Activated CD4-positive, alpha-beta T cell treated with anti-CD3 and anti-CD28 coated beads, Interleukin-10, Interleukin-2, amounts not matched to agents 100 ng/mL and 50 ng/mL, durations not matched to agents 16 hours and 8 hours (primary cell): ENCODE measurements at regions not wholly inside any gene's neighbourhood (a gene's known extent, or its start where the extent isn't known, plus 50 kb on each side); places are given as distances from the start of the nearest gene placed in this dataset.

Experiments used
- DNase-seq: peaks from one replicate; pipeline ENCODE4 v3.0.0-alpha.2; 2020

DNA sequence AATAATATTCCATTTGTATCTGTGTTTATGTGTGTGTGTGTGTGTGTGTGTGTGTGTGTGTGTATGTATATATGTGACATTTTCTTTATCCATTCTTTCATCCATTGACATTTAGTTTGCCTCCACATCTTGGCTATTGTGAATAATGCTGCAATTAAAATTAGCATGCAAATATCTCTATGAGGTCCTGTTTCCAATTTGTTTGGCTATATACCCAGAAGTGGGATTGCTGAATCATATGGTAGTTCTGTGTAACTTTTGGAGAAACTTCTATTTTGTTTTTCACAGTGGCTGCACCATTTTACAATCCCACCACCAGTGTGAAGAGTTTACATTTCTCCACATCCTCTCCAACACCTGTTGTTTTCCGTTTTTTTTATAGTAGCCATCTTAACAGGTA is 53.1 kb downstream of the CH25H start:
- no peak for DNase-seq

DNA sequence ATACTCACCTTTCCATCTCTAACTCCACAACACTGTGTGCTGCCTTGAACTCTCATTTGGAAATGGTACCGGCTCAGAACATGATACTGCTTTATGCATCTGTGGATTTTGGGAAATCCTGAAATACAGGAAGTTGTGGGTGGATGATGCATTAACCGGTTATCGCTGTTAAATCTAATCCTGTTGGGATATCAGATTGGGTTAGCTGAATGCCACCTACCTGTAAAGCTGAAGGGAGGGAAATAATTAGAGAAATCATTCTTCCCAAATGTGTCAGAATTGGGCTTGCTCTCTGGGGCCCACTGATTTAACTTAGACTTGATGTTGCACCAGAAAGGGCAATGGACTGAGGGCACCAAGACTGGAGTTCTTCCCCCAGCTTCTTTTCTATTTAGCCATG is 54.0 kb downstream of the CH25H start:
- DNase-seq, result no peak

DNA sequence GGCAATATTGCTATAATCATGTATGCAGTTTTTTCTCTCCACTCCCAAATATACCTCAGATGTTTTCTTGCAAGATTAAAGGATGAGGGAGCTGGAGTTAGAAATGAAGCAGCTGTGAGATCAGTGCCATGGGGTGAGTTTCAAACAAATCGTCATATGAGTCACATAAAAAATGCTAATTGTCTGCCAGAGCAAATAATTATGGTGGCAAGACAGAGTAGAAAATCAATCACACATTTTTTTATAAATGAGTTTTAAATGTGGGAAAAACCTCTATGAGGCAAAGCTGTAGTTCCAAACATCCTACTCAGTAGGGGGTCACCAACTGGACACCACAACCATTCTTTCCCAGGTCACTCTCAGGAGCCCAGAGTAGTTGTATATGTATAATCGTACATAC is 55.3 kb downstream of the CH25H start:
- no peak for DNase-seq

DNA sequence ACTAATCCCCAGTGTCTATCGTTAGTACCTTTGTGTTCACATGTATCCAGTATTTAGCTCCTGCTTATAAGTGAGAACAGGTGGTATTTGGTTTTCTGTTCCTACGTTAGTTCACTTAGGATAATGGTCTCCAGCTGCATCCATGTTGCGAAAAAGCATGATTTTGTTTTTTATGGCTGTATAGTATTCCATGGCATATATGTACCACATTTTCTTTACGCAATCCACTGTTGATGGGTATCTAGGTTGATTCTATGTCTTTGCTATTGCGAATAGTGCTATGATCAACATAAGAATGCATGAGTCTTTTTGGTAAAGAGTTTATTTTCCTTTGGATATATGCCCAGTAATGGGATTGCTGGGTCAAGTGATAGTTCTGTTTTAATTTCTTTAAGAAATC is 59.1 kb downstream of the CH25H start:
- DNase-seq, result no peak

DNA sequence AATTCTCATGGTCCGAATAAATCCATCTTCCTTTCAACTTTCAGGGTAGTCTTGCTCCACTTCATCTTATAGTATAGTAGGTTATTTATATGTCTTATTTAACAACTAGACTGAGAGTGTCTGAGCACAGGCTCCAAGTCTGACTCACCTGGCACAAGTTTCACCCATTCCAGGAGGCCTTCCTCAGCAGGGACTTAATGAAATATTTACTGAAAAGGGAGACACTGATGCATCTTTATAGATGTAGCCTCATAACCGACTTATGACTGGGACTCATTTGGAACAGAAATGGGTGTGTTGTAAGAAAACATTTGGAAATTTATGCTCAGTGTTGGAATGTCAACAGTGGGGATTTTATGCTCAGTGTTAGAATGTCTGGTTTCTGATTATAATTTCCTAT is 59.9 kb downstream of the CH25H start:
- DNase-seq, result no peak

DNA sequence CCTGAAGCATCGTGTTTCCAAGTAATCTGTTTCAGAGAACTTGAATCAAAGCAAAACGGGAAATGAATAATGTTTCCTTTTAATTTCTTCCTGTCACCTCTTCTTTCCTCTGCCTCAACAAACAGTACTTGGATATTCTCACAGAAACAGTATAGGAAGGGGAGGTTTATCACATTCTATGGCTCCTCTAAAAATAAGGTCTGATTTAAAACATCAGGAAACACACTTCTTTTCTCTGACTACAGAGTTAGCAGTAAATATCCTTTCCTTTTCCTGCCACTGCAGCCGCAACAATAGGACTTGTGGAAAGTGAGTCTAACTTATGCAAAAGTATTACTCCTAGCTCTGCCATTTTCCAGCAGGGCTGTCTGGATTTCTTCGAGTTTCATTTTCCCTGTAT is 62.3 kb downstream of the CH25H start:
- no peak for DNase-seq

DNA sequence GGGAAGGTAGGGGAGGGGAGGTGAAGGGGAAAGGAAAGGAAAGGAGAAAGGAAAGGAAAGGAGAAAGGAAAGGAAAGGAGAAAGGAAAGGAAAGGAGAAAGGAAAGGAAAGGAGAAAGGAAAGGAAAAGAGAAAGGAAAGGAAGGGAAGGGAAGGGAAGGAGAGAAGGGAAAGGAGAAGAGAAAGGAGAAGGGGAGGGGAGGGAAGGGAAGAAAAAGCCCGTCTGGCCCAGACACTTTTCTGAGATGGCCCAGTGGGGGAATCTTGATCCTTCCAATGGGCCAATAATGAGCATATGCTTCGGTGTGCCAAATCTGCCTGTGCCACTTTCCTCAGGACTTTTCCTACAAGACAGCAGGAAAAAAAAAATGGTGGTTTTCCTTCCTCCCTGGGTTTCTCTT is 64.5 kb downstream of the CH25H start:
- DNase-seq, result no peak

DNA sequence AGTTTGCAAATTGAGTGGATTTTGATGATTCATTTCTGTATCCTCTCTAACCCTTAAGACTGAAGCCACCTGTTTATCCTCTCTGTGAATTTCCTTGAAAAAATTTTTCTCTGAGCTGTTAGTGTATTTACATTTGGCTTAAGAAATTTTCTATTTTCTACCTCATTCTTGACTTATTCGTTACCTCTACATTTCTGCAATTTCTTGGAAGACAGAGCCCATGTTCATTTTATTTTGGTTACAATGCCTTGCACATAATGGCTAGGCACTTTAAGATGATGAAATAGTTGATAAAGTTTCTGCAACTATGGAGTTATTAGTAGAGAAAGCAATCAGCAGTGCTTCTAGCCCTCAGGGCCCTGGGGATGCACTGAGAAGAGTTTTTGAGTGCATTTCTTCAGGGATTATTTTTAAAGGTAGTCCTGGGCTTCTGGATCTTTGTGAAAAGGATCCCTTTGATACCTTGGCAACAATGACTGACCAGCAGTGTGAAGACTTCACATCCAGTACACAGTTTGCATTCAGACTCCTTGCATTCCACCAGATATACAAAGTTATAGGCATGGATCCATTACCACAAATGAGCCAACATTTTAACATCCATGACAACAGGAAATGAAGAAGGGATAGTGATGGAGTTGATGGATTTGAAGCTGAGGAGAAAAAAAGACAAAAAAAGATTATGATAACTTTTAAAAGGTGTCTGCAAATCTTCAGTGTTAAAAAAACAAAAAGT is 68.2 kb downstream of the CH25H start:
- DNase-seq, result no peak

DNA sequence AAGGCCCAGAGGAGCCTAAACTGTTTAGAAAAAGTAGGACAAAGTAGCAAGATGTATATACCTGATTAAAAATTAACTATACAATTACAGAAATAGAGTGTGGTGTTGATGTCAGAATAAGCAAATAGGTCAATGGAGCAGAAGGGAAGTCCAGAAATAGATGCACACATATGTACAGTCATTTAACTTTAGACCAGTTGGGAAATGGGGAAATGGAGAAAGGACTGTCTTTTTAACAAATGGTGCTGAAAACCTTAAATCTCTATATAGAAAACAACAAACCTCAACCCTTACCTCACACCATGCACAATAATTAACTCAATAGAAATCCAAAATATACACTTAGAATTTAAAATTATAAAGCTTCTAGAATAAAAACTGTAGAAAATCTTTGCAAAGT is 72.2 kb downstream of the CH25H start:
- no peak for DNase-seq

DNA sequence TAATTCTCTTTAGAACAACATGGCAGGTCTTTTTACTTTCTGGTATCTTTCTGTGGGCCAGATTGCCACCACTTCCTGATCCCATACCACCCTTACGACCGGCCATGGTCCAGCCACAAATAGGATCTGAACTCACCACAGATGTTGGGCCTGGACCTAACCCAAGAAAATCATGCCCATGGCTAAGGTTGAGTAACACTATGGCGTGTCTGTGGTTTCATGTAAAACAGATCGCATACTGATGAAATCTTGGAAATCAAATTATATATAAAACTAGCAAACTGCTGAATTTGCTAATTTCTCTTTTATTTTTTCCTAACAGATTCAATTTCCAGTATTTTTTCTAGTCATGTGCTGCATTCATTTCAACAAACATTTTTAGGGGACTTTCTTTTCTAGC is 77.2 kb downstream of the CH25H start:
- no peak for DNase-seq

DNA sequence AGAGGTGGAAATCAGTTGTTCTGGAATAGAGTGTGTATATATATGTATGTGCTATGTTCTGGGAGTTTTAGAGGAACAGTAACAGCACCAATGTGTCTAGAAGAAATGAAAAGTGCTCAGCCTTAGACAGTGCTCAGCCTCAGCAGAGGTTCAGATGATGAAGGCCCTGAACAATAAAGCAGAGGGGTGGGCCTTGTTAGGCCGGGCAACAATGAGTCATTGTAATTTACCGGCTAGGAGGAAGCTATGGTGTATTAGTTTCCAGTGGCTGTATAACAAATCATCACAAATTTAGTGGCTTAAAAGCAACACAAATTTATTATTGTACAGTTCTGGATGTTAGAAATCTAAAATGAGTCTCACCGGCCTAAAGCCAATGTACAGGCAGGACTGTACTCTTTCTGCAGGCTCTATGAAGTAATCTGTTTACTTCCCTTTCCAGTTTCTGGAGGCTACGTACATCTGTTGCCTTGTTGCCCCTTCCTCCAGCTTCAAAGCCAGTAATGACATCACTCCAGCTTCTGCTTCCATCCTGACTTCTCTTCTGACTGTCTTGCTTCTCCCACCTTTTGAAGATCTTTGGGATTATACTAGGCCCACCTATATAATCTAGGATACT is 84.6 kb downstream of the CH25H start:
- DNase-seq, result no peak

DNA sequence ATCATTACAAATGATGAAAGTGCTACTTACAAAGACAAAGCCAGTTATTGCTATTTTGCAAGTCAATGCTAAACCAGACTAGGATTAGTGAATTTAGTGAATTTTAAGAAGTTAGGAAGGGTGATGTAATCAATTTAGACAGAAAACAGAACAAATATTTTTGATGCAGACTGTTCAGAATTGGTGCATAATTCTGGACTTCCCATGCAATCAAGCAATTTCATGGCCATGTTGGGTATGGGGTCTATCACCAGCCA is 85.4 kb downstream of the CH25H start:
- no peak for DNase-seq

DNA sequence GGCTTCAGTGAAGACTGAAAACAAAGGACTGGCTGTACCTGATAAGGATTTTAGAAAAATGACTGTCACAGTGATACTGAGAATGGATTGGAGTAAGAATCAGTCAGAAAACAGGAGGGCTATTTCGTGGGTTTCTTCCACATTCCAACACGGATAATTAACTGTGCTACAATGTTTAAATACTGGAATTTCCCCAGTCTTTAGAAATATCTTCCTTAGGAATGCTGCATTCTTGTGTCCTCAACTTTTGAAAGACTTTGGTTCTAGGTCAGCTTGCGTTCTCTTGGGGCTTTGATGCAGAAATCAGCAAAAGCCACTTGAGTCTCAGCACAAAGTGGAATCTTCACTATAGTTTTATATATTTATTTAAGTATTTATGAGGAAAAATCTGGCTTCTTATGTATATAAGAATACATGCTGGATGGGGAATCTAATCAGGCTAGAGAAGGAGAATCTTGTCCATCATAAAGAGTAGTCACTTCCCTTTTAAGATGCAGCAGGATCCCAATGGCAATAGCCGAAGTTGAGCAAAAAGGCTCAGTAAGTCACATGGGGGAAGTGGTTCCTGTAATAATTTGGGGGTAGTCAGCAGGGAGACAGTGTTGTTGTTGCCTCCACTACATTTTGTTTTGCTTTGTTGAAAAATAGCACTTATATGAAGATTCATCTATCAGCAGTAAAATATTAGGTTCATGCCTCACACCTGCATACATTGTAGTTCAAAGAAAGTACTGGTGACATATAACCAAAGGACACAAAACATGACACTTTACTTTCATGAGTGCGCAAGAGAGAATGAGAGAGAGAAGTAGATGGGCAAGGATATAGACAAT is 86.0 kb downstream of the CH25H start:
- no peak for DNase-seq

DNA sequence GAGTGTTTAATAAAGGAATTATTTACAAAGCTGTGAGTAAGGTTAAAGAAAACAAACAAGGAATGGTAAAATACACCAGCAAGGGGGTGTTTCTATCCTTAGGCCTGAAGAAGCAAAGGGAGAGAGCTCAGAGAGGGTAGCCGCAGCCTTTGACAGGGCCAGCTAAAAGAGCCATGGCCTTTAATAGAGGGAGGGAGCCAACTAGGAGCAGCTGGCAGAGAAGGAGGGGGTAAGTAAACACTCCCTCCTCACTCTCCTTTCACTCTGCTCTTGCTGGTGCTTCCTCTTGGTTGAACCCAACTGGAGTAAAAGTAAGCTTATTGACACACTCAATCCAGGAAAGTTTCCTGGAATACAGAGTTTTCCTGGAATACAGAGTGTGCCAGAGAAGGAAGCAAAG is 87.5 kb downstream of the CH25H start:
- DNase-seq, result no peak

DNA sequence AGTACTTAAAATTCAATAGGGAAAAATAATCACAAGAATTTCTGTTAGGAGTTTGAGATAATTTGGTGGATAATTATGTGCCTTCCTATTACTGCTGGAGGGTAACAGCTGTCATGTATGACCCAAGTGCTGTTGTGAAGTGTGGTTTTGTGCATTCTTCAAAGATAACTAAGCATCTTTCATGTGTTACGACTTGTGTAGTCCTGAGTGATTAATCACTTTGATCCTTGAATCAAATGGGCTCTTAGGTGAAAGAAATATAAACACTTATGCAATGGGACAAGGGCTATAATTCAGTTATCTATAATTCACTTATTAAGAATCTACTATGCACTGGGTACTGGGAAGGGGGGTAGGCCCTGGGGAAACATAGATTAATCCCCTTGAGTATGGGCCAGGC is 89.0 kb downstream of the CH25H start:
- DNase-seq, result no peak

DNA sequence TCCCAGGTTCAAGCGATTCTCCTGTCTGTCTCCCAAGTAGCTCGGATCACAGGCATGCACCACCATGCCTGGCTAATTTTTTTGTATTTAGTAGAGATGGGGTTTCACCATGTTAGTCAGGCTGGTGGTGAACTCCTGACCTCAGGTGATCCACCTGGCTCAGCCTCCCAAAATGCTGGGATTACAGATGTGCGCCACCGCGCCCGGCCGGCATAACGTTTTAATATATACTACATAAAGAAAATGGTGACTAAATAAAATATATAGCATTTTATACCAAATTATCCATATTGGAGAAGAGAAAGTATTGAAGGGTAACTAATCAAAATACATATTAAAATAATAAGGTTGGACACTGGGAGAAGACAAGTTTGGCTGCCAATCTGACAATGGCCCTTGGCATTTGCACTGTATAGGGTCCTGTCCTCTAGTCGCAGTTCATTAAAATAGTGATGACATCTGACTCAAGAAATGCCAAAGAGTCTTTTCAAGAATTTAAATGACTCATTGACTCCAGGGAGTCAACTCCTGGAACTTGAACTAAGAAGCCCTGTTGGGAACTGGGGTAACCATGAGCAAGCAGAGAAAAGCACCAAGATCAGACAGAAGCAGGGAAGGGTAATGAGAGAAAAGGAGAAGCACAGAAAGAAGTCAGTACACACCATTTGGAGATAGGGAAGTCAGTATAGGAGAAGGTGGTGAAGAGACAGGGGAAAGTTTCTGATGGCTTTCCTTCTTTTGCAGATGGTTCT is 91.1 kb downstream of the CH25H start:
- DNase-seq, result no peak

DNA sequence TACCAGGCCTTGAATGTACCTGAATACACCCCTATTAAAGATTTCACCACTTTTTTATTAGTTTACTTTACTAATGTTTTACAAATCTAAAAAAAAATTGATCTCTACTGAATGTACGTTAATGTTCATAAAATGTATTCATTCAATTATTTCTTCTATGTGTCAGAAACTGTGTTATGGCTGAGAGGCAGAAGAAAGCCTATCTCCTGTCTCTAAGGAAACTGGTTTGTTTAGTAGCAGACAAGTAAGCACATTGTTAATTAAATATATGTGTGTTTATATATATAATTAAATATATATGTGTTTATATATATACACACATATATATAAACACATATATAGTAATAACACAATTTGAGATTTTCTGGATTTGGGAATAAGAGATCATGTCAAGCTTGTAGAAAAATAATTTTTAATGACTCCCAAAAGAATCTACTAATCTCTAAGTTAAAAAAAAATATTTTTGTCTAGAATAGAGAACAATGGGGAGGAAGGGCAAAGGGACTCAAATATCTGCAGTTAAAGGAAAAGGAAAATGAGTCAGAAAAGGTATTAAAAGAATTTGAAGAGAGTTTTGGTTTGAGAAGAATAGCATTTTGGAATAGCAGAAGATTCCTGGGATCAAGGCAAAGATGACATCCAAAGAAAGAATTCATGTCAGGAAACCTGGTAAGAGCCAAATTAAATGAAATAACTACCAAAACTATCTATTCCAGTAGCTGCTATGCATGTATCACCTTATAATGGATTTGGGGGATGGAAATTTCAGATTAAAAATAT is 92.1 kb downstream of the CH25H start:
- DNase-seq, result no peak

DNA sequence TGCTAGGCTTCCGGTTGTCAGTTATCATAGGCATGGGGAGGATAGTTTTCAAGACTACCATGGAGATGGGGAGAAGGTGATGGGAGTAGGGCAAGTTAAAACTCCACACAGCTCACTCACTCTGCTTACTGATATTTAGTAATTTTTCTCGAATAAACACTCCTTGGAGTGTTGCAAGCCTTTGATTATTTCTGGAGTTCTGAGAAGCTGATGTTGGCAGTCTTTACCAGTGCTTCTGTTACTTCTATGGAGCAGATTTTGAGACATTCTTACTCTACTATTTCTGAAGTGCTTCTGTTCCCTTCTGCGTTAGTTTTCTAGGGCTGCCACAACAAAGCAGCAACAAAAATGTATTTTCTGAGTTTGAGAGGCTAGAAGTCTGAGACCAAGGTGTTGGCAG is 104.4 kb downstream of the CH25H start:
- no peak for DNase-seq

DNA sequence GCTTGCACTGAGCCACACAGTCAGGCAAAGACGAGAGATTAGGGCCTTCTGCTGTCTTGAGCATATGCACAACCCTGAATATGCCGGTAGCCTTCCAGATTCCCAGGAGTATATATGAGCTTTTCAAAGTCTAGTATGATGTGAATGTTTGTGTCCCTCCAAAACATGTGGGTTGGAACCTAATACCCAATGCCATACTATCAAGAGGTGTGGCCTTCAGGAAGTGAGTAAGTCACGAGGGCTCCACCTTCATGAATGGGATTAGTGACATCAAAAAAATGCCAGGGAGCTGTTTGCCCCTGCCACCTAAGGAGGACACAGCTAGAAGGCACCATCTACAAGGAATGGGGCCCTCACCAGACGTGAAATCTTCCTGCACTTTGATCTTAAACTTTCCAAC is 105.2 kb downstream of the CH25H start:
- no peak for DNase-seq

DNA sequence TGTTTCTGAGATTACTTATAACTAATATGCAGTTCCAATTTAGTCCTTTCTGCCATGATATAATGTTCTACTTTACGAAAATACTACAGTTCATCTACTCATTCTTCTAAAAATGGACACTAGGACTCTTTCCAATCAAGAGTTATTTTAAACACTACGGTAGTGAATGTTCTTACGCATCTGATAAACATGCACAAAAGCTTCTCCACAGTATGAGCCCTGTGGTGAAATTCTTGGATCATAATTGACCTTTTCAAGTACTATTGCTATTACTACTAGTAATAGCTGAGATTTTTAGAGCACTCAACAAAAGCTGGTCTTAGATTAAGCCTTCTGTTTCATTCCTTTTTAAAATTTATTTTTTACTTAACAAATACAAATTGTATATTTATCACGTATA is 106.4 kb downstream of the CH25H start:
- no peak for DNase-seq

DNA sequence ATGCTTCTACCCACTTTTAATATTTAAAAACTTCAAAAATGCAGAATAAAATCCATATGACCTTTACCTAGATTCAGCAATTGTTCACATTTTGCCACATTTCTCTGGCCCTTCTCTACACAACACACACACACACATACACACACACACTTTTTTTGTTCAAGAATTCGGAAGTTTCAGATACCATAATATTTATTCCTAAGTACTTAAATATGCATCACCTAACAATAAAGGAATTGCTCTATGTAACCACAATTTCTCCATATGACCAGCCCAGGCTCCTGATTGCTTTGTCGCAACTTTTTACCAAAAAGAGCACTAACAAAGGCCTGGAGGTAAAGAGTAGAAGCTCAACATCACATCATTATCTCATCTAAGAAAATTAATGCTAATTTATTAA is 106.6 kb downstream of the FAS start:
- DNase-seq, result no peak

DNA sequence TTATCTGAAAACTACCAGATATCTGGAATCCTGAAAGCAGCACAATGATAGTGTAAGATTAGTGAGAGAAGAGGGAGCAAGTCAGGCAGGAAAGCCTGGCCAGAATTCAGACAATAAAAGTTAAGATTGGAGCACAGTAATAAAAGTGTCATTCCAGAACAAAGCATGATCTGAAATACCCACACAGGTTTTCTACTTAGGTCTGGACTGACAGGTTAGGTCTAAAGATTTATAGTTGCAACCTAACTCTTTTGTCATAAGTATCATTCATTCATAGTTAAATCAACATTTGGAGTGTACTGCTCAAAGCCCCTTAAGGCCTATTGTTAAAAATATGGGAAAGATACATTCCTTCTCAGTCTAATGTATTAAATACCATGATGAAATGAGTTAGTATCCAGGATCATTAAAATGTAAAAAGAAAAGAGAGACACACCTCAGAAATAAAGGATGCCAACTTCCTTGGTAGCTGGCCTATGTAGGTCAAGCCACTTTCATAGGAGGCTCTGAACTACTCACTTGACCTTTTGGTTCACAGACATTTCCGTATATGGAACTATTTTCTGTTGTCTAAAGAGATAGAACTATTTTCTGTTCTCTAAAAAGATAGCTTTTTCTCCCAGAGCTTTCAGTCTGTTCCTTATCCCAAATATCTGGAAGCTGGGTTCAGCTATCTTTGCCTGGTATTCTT is 105.2 kb downstream of the FAS start:
- no peak for DNase-seq
